HEK293 (cell line): ENCODE measurements at regions not wholly inside any gene's neighbourhood (a gene's known extent, or its start where the extent isn't known, plus 50 kb on each side); places are given as distances from the start of the nearest gene placed in this dataset.

Experiments
- ZBTB21 ChIP-seq: fragments of 450-650 bp; formaldehyde crosslinking; IDR thresholded peaks from 2 replicates; pipeline ENCODE4 v1.5.1; 2017; ENCODE audit warnings: missing biosample characterization, missing genetic modification characterization
- ZNF140 ChIP-seq: fragments of 450-650 bp; formaldehyde crosslinking; IDR thresholded peaks from 2 replicates; pipeline ENCODE4 v1.5.1; 2016; ENCODE audit warnings: missing biosample characterization, missing genetic modification characterization
- ZNF146 ChIP-seq: fragments of 450-650 bp; formaldehyde crosslinking; IDR thresholded peaks from 2 replicates; pipeline ENCODE4 v1.5.1; 2016; ENCODE audit warnings: missing biosample characterization, missing genetic modification characterization
- TF ChIP-seq, protein P1 (sequence below): fragments of 450-650 bp; formaldehyde crosslinking; IDR thresholded peaks from 2 replicates; pipeline ENCODE4 v1.5.1; 2016; ENCODE audit warnings: missing biosample characterization, missing genetic modification characterization

DNA sequence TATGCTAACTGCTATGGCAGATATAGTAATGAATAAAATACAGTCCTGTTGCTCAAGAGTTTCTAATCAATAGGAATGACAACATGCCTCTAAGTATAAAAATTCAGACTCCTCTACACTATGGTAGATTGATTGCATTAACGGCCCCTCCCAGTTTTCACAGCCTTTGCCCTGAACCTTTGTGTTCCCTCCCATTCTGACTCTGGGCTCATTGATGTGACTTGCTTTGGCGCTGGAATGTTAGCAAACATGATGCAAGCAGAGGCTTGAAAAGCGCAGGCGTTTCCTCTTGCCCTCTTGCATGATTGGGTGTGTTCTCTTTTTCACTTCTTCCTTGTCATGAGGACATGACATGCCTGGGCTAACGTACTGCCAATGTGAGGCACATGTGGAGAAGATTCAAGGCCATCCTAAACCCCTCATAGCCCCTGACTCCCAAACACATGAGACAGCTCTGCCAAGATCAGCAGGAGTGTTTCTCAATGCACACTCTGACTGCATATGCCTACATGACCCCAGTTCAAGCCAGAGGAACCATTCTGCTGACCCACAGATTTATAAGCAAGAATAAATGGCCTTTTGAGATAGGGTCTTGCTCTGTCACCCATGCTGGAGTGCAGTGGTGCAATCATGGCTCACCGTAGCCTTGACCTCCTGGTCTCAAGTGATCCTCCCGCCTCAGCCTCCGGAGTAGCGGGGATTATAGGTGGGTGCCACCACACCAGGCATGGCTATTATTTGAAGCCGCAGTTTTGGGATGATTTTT, 49.7 kb upstream of the CD28 start:
- TF ChIP-seq, protein P1, sequence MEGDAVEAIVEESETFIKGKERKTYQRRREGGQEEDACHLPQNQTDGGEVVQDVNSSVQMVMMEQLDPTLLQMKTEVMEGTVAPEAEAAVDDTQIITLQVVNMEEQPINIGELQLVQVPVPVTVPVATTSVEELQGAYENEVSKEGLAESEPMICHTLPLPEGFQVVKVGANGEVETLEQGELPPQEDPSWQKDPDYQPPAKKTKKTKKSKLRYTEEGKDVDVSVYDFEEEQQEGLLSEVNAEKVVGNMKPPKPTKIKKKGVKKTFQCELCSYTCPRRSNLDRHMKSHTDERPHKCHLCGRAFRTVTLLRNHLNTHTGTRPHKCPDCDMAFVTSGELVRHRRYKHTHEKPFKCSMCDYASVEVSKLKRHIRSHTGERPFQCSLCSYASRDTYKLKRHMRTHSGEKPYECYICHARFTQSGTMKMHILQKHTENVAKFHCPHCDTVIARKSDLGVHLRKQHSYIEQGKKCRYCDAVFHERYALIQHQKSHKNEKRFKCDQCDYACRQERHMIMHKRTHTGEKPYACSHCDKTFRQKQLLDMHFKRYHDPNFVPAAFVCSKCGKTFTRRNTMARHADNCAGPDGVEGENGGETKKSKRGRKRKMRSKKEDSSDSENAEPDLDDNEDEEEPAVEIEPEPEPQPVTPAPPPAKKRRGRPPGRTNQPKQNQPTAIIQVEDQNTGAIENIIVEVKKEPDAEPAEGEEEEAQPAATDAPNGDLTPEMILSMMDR (tag by site-specific recombination) = no peak
- TF ChIP-seq ZNF140 (no peak), ZNF146 (tag by site-specific recombination) (no peak), ZBTB21 (no peak)
